Suppressor macrophage treated with lipopolysaccharide for 4 hours (primary cell): ENCODE measurements at regions not wholly inside any gene's neighbourhood (a gene's known extent, or its start where the extent isn't known, plus 50 kb on each side); places are given as distances from the start of the nearest gene placed in this dataset.

Experiments used
- DNase-seq: peaks from one replicate; pipeline ENCODE4 v3.0.0-alpha.2; 2020

- DNase-seq, result no peak
These were observed 475.2 kb downstream of the EPHA4 start for GRCh38 chr2:221096706-221097567.

- DNase-seq, result no peak
These were observed 474.6 kb downstream of the EPHA4 start for GRCh38 chr2:221097568-221097915.

- no peak for DNase-seq
These were observed 474.2 kb downstream of the EPHA4 start for GRCh38 chr2:221097949-221098348.

GRCh38 chr2:221100467-221101089, 471.5 kb downstream of the EPHA4 start:
- DNase-seq, result no peak

- peak; percentile 34 for DNase-seq
These were observed 469.0 kb downstream of the EPHA4 start for GRCh38 chr2:221102896-221103688.

- peak; percentile 53 for DNase-seq
These were observed 468.2 kb downstream of the EPHA4 start for GRCh38 chr2:221103930-221104329.

GRCh38 chr2:221104361-221104811, 467.7 kb downstream of the EPHA4 start:
- peak; percentile 34 for DNase-seq

GRCh38 chr2:221106241-221106640, 465.9 kb downstream of the EPHA4 start:
- no peak for DNase-seq

GRCh38 chr2:221107424-221107823, 464.7 kb downstream of the EPHA4 start:
- no peak for DNase-seq

GRCh38 chr2:221109552-221109951, 462.6 kb downstream of the EPHA4 start:
- no peak for DNase-seq

GRCh38 chr2:221111739-221112138, 460.4 kb downstream of the EPHA4 start:
- DNase-seq, result no peak

GRCh38 chr2:221112744-221113143, 459.4 kb downstream of the EPHA4 start:
- no peak for DNase-seq

- no peak for DNase-seq
These were observed 456.2 kb downstream of the EPHA4 start for GRCh38 chr2:221115944-221116343.

- no peak for DNase-seq
These were observed 451.5 kb downstream of the EPHA4 start for GRCh38 chr2:221120643-221121042.

GRCh38 chr2:221123396-221123795, 448.7 kb downstream of the EPHA4 start:
- no peak for DNase-seq

- no peak for DNase-seq
These were observed 447.4 kb downstream of the EPHA4 start for GRCh38 chr2:221124532-221125240.

- no peak for DNase-seq
These were observed 446.4 kb downstream of the EPHA4 start for GRCh38 chr2:221125691-221126090.

GRCh38 chr2:221129657-221130056, 442.4 kb downstream of the EPHA4 start:
- no peak for DNase-seq

- DNase-seq, result no peak
These were observed 441.7 kb downstream of the EPHA4 start for GRCh38 chr2:221130431-221130830.

- DNase-seq, result no peak
These were observed 438.2 kb downstream of the EPHA4 start for GRCh38 chr2:221133941-221134340.

- no peak for DNase-seq
These were observed 437.4 kb downstream of the EPHA4 start for GRCh38 chr2:221134718-221135117.

GRCh38 chr2:221135699-221136098, 436.4 kb downstream of the EPHA4 start:
- no peak for DNase-seq

- DNase-seq, result no peak
These were observed 434.7 kb downstream of the EPHA4 start for GRCh38 chr2:221137385-221137784.
